RPMI8226 (cell line): ENCODE measurements at regions not wholly inside any gene's neighbourhood (a gene's known extent, or its start where the extent isn't known, plus 50 kb on each side); places are given as distances from the start of the nearest gene placed in this dataset.
"Not testable (repeated sequence)": the region's sequence is repeated elsewhere in the genome, so short reads cannot be mapped to it uniquely, and the experiment has no call there.

Experiments used
- DNase-seq: peaks from one replicate; pipeline ENCODE4 v3.0.0-alpha.2; 2015

GRCh38 chr14:43005807-43006206 is 1399.1 kb downstream of the LRFN5 start:
- DNase-seq = no peak

DNA sequence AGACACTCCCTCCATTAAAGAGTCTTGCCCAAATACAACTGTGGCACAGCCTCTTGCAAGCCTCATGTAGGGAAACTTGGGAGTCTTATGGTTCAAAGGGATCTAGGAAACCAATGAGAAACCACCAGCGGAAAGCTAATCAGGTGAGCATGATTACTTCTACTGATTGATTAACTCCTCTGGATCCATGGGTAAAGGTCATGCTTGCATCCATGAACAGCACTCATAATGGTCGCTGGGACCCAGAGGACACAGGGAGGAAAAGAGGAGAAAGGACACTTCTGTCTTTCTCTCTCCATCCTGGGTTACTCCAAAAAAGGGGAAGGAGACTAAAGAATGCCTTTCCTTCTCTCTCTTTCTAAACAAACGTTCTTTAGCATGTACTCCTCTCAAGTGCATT is 1397.2 kb downstream of the LRFN5 start:
- no peak for DNase-seq

GRCh38 chr14:43001731-43002130 is 1395.1 kb downstream of the LRFN5 start:
- no peak for DNase-seq

DNA sequence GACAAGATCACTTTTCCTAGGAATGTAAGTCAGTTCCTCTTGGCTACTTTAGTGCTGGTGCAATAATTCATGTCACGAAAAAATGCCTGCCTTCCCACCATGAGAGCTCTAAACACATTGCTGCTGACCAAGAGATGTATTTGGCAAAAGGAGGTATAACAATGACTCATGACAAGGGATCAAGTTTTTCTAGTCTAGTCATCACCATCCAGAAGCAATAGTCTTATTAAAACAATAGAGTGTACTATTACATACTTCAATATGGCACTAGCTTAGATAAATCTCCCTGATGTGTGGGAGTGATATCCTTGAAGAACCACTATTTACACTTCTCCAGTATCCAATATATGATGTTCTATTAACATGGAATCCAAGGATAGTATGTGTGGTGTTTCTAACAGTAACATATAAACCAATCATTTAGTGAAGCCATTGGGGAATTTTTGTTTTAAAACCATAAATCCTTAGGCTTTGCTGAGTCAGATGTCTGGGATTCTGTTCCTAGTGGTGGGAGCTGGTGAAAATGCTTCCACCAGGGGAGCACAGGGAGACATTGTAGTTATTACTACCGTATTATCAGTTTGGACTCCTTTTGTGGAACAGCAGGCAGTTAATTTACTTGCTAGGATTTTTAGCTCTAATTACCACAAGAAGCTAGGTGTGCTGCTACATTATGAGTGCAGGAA is 1387.5 kb downstream of the LRFN5 start:
- DNase-seq = no peak

- DNase-seq = no peak
These were observed 1386.3 kb downstream of the LRFN5 start for GRCh38 chr14:42992930-42993329.

GRCh38 chr14:42980419-42980818 is 1373.7 kb downstream of the LRFN5 start:
- DNase-seq = no peak

GRCh38 chr14:42973171-42973570 is 1366.5 kb downstream of the LRFN5 start:
- DNase-seq = not testable (repeated sequence)

- no peak for DNase-seq
These were observed 1358.8 kb downstream of the LRFN5 start for GRCh38 chr14:42965512-42965911.

GRCh38 chr14:42961509-42961908 is 1354.8 kb downstream of the LRFN5 start:
- no peak for DNase-seq

DNA sequence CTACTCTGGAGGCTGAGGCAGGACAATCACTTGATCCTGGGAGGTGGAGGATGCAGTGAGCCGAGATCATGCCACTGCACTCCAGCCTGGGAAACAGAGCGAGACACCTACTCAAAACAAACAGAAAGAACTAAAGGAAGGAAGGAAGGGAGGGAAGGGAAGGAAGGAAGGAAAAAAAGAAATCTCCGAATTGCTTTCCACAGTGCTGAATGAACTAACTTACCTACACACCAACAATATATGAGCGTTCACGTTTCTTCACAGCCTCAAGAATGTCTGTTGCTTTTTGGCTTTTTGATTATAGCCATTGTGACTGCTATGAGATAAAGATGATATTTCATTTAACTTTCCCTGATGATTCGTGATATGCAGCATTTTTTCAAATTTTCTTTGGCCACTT is 1343.7 kb downstream of the LRFN5 start:
- no peak for DNase-seq

DNA sequence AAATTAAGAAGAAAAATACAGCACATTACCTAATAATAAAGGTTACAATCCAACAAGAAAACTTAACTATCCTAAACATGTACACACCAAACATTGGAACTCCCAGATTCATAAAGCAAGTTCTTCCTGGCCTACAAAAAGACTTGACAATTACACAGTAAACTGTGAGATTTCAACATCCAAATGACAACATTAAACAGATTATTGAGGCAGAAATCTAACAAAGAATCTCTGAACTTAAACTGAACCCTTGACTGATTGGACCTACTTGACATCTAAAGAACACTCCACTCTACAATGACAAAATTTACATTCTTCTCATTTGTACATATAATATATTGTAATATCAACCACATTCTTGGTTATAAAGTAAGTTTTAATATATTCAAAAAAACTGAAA is 1341.3 kb downstream of the LRFN5 start:
- no peak for DNase-seq

DNA sequence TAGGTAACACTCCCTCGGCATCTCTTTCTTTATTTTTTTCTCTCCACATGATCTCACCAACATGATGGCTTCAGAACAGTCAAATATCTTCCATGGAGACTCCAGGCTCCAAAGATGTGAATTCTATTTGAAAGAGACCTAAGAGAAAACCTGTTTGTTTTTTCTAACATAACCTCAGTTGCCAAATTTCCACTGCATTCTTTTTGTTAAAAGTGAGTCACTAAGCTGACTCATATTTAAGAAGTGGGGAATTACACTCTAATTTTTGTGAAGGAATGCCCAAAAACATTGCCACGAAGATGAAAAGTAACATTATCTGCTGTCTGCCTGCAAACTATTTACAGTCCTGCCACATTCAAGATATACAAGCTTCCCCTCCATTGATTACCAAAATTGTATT is 1337.6 kb downstream of the LRFN5 start:
- DNase-seq = no peak

GRCh38 chr14:42931308-42931707 is 1324.6 kb downstream of the LRFN5 start:
- no peak for DNase-seq

GRCh38 chr14:42929806-42930480 is 1323.3 kb downstream of the LRFN5 start:
- DNase-seq = peak; percentile 4

DNA sequence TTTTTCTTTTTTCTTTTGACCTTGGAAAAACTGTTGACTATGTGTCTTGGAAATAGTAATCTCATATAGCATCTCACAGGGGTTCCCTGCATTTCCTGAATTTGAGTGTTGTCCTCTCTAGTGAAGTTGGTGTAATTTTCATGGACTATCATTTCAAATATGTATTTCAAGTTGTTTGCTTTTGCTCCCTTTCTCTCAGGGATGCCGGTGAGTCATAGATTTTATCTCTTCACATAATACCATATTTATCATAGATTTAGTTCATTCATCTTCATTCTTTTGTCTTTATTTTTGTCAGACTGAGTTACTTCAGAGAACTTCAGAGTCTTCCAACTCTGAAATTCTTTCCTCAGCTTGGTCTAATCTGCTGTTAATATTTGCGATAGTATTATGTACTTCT is 1320.6 kb downstream of the LRFN5 start:
- no peak for DNase-seq

DNA sequence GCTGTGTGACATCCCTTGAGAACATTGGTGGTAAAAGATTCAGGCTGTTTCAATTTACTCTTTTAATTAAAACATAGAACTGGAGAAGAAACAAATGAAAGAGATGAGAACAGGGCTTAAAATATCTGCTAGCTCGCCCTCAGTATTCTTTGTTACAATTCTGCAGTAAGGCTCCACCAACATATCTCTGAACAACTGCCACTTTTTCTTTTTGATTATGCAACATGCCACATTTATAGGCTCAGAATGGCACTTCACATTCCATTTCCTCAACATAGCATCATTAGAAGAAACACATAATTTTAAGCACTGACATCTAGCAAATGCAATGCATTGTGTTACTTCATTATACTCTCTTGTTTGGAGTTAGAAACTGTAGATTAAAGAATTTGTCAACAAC is 1315.2 kb downstream of the LRFN5 start:
- no peak for DNase-seq

- no peak for DNase-seq
These were observed 1311.9 kb downstream of the LRFN5 start for GRCh38 chr14:42918615-42919014.

- DNase-seq = no peak
These were observed 1305.0 kb downstream of the LRFN5 start for GRCh38 chr14:42911642-42912041.

- DNase-seq = no peak
These were observed 1303.0 kb downstream of the LRFN5 start for GRCh38 chr14:42909659-42910058.

GRCh38 chr14:42893183-42893582 is 1286.5 kb downstream of the LRFN5 start:
- DNase-seq = no peak

GRCh38 chr14:42884100-42884499 is 1277.4 kb downstream of the LRFN5 start:
- no peak for DNase-seq

DNA sequence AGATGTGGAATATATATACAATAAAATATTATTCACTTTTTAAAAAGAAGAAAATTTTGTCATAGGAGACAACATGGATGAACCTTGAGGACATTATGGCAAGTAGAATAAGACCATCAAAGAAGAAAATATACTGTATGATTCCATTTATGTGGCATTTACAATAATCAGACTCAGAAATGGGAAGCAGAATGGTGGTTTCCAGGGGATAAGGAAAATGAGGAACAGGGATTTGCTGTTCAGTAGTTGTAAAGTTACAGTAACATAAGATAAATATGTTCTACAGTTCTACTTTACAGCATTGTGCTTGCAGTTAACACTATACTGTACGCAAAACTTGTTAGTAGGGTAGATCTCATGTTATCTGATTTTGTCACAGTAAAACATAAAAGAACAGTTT is 1271.0 kb downstream of the LRFN5 start:
- no peak for DNase-seq

DNA sequence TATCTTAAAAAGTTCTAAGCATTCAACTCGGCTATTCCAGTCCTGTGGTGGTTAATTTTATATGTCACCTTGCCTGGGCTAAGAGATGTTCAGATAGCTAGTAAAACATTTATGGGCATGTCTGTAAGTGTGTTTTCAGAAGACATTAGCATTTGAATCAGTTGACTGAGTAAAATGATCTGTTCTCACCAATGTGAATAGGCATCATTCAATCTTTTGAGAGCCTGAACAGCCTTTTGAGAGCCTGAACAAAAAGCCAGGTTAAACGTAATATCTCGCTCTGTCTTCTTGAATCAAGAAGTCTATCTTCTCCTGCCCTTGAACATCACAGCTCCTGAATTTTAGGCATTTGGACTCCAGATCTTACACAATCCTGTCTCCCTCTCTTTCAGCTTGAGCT is 1266.1 kb downstream of the LRFN5 start:
- no peak for DNase-seq

GRCh38 chr14:42869681-42870080 is 1263.0 kb downstream of the LRFN5 start:
- no peak for DNase-seq

DNA sequence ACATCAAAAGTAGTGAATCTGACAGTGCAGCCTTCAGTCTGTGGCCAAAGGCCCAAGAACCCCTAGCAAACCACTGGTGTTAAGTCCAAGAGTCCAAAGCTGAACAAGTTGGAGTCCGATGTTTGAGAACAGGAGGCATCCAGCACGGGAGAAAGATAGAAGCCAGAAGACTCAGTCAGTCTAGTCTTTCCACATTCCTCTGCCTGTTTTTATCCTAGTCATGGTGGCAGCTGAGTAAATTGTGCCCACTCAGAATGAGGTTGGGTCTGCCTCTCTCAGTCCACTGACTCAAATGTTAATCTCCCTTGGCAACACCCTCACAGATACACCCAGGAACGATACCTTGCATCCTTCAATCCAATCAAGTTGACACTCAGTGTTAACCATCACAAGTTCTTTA is 1255.4 kb downstream of the LRFN5 start:
- DNase-seq = no peak
